T-helper 2 cell treated with Interferon-gamma antibody and Interleukin-4, amounts not matched to agents 5 μg/mL and 100 μg/mL, for 36 hours (primary cell): ENCODE measurements at regions not wholly inside any gene's neighbourhood (a gene's known extent, or its start where the extent isn't known, plus 50 kb on each side); places are given as distances from the start of the nearest gene placed in this dataset.

ENCODE experiments used
- DNase-seq: peaks from one replicate; pipeline ENCODE4 v3.0.0; 2021; ENCODE audit warnings: low spot score
- H3K27ac Mint-ChIP-seq: one replicate; pipeline ENCODE4 v1.8.0; 2021; ENCODE audit warnings: mild to moderate bottlenecking, mixed read lengths
- H3K27me3 Mint-ChIP-seq: one replicate; pipeline ENCODE4 v1.8.0; 2021; ENCODE audit warnings: low read depth, mixed read lengths
- H3K36me3 Mint-ChIP-seq: one replicate; pipeline ENCODE4 v1.8.0; 2021; ENCODE audit warnings: low read depth, mixed read lengths
- H3K4me1 Mint-ChIP-seq: one replicate; pipeline ENCODE4 v1.8.0; 2021; ENCODE audit warnings: low read depth, mixed read lengths
- H3K4me3 Mint-ChIP-seq: one replicate; pipeline ENCODE4 v1.8.0; 2022; ENCODE audit warnings: mild to moderate bottlenecking, moderate library complexity, mixed read lengths
- H3K9me3 Mint-ChIP-seq: one replicate; pipeline ENCODE4 v1.8.0; 2021; ENCODE audit warnings: mixed read lengths

DNA sequence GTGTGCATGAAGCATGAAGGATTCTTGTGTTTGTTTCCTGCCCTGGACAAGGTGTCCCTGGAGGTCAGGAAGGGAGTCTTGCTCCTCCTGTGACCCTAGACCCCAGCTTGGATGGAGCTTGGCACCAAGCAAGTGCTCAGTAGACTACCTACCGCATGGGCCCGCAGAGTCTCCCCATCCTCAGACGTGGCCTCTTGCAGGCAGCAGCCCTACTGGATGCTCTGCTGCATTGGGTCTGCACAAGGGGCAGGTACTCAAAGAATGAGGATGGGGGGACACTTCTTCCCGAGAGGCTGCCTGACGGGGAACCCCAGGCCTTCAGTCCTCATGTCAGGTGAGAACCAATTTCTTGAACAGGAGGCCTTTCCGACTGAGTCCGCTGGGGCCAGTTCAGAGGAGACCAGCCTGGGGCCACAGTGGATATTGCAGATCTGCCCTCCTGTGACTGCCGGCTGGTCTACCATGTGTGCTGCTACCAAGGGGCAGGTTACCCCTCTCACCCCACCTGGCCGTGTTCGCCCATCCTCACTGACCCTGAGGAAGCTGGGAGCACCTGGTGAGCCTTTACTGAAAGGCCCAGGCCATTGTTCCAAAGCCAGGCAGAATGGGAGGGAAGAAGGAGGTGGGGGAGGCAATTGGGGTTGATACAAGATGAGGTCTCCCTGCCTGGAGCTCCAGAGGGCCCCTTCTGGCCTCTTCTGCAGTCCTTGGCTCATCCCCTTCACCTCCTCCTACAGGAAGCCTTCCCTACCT, 206.3 kb downstream of the RAB11FIP4 start:
- H3K4me3 Mint-ChIP-seq, result no peak overlapping the region
- H3K9me3 Mint-ChIP-seq, result no peaks in the 10 kb centered on the region
- no peak for DNase-seq
- no peak overlapping the region for H3K27ac Mint-ChIP-seq
- H3K27me3 Mint-ChIP-seq, result no peaks in the 10 kb centered on the region
- no peaks in the 10 kb centered on the region for H3K36me3 Mint-ChIP-seq
- no peaks in the 10 kb centered on the region for H3K4me1 Mint-ChIP-seq

GRCh38 chr17:31596382-31597323, 205.2 kb downstream of the RAB11FIP4 start:
- DNase-seq, result no peak
- Mint-ChIP-seq H3K4me1 (no peaks in the 10 kb centered on the region), H3K36me3 (no peaks in the 10 kb centered on the region), H3K27me3 (no peaks in the 10 kb centered on the region), H3K9me3 (no peaks in the 10 kb centered on the region), H3K27ac (no peak overlapping the region), H3K4me3 (no peak overlapping the region)

GRCh38 chr17:31595666-31596381, 204.3 kb downstream of the RAB11FIP4 start:
- Mint-ChIP-seq H3K9me3 (no peaks in the 10 kb centered on the region), H3K36me3 (no peaks in the 10 kb centered on the region), H3K27ac (no peak overlapping the region), H3K4me1 (no peaks in the 10 kb centered on the region), H3K4me3 (no peak overlapping the region), H3K27me3 (no peaks in the 10 kb centered on the region)
- no peak for DNase-seq

GRCh38 chr17:31595076-31595475, 203.6 kb downstream of the RAB11FIP4 start:
- no peaks in the 10 kb centered on the region for H3K9me3 Mint-ChIP-seq
- no peak overlapping the region for H3K27ac Mint-ChIP-seq
- H3K27me3 Mint-ChIP-seq, result no peaks in the 10 kb centered on the region
- H3K4me1 Mint-ChIP-seq, result no peaks in the 10 kb centered on the region
- H3K4me3 Mint-ChIP-seq, result no peak overlapping the region
- H3K36me3 Mint-ChIP-seq, result no peaks in the 10 kb centered on the region
- no peak for DNase-seq

GRCh38 chr17:31594416-31594815, 202.9 kb downstream of the RAB11FIP4 start:
- H3K4me3 Mint-ChIP-seq, result no peak overlapping the region

DNA sequence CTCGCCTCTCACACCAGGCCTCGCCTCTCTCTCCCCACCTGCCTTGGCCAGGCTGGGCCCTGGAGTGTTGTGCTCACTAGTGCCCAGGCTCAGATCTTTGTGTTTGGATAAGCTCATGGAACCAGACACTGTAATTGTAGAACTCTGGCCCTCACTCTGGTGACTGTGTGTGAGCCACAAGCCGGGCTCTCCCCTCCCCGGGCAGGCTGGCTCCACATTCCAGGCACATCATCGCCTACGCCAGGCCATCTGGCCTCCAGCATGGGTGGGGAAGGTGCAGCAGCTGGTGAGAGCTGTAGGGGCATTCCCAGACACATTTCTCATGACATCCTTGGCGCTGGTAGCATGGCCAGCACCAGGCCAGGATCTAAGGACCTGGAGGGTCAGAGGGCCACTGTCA, 202.3 kb downstream of the RAB11FIP4 start:
- no peaks in the 10 kb centered on the region for H3K4me1 Mint-ChIP-seq
- H3K4me3 Mint-ChIP-seq, result no peak overlapping the region
- H3K36me3 Mint-ChIP-seq, result no peaks in the 10 kb centered on the region
- H3K9me3 Mint-ChIP-seq, result no peaks in the 10 kb centered on the region
- DNase-seq, result no peak
- H3K27me3 Mint-ChIP-seq, result no peaks in the 10 kb centered on the region
- H3K27ac Mint-ChIP-seq, result no peak overlapping the region

More at GRCh38 chr17:31594416-31594815, 202.9 kb downstream of the RAB11FIP4 start:
- Mint-ChIP-seq H3K27me3 (no peaks in the 10 kb centered on the region), H3K9me3 (no peaks in the 10 kb centered on the region), H3K27ac (no peak overlapping the region), H3K4me1 (no peaks in the 10 kb centered on the region), H3K36me3 (no peaks in the 10 kb centered on the region)
- no peak for DNase-seq

DNA sequence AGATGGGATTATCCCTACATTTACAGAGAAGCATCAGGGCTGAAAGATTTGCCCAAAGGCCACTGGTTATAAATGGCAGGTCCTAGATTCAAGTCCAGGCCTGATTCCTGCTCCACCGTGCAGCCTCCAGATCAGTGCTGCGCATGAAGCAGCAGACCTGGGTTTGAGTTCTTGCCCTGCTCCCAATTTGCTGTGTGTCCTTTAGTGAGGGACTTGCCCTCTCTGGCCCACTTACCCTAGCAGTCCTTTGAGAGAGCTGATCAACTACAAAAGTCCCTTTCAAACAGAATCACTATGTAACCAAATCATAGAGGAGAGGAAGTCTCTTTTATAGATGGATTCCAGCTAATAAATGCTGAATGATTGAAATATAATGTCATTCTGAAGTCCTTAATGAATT, 200.4 kb downstream of the RAB11FIP4 start:
- no peak for DNase-seq
- H3K9me3 Mint-ChIP-seq, result no peaks in the 10 kb centered on the region

DNA sequence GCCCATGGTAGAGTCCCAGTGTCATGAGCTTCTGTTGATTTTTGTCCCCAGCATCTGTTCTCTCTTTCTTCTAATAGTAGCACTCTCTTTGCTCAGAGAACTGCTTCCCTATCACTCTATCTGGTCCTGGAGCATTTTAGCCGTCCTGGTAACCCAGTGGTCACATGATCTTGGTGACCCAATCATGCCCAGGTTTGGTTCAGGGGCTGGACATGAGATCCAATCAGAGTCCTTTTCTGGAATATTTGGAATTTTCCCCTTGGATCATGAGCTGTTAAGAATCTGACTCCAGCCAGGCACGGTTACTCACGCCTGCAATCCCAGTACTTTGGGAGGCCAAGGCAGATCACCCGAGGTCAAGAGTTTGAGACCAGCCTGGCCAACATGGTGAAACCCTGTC, 197.0 kb downstream of the RAB11FIP4 start:
- DNase-seq, result no peak
- no peaks in the 10 kb centered on the region for H3K27me3 Mint-ChIP-seq
- no peaks in the 10 kb centered on the region for H3K36me3 Mint-ChIP-seq
- H3K4me1 Mint-ChIP-seq, result no peaks in the 10 kb centered on the region
- H3K4me3 Mint-ChIP-seq, result no peak overlapping the region
- H3K27ac Mint-ChIP-seq, result no peak overlapping the region
- H3K9me3 Mint-ChIP-seq, result no peaks in the 10 kb centered on the region

More for the DNA sequence above, 200.4 kb downstream of the RAB11FIP4 start:
- Mint-ChIP-seq H3K27ac (no peak overlapping the region), H3K27me3 (no peaks in the 10 kb centered on the region), H3K4me1 (no peaks in the 10 kb centered on the region), H3K4me3 (no peak overlapping the region), H3K36me3 (no peaks in the 10 kb centered on the region)

DNA sequence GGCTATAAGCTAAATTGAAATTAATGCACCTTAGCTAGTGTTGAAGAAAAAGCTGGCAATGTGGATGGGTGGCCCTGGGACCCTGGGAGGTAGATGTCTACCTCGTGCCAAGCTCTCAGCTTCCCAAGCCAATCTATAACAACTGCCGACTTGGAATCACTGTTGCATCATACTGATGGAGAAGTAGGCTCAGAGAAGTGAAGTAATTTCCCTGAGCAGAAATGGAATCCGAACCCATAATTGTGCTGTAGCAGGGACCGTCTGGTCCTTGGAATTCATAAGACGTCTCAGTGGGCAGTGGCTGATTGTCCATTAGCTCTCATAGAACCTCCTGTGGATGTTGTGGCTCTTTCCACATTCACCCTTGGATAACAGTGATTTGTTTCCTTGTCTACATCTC, 196.6 kb downstream of the RAB11FIP4 start:
- no peaks in the 10 kb centered on the region for H3K27me3 Mint-ChIP-seq
- H3K4me1 Mint-ChIP-seq, result no peaks in the 10 kb centered on the region
- no peaks in the 10 kb centered on the region for H3K36me3 Mint-ChIP-seq
- H3K27ac Mint-ChIP-seq, result no peak overlapping the region
- no peaks in the 10 kb centered on the region for H3K9me3 Mint-ChIP-seq
- no peak for DNase-seq
- H3K4me3 Mint-ChIP-seq, result no peak overlapping the region
